SU-DHL-6 (cell line): ENCODE measurements at regions not wholly inside any gene's neighbourhood (a gene's known extent, or its start where the extent isn't known, plus 50 kb on each side); places are given as distances from the start of the nearest gene placed in this dataset.

Experiments
- EZH2phosphoT487 ChIP-seq: fragments of 200-600 bp; sonication (generic), shearing (Covaris generic); conservative IDR thresholded peaks from 2 replicates; pipeline ENCODE4 v1.6.1; 2018; ENCODE audit warnings: mild to moderate bottlenecking, antibody characterized with exemption, low read length, moderate library complexity, mixed read lengths
- TF ChIP-seq, protein P1 (sequence below): fragments of 200-600 bp; sonication (generic); IDR thresholded peaks from one replicate; pipeline ENCODE4 v1.5.1; 2017; ENCODE audit warnings: antibody characterized with exemption, mild to moderate bottlenecking, low read length, moderate library complexity; ENCODE audit not compliant: insufficient read depth, poor library complexity, severe bottlenecking

DNA sequence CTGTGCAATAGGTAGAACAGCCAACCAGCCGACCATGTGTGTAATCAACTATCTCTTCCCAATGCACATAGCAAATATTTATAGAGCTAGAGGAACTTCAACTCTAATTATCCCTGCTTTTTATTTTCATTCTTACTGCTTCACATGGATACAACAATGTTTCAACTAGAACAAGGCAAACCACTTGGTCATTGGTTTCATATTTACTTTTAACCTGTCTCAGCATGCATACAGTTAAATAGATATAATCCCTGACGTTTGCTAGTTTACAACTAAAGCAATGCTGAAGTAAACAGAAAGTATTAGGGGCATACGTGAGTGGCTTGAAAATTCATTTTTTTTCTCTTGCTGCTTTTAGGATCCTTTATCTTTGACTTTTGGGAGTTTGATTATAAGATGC lies 318.5 kb upstream of the MAP3K7 start:
- TF ChIP-seq, protein P1, sequence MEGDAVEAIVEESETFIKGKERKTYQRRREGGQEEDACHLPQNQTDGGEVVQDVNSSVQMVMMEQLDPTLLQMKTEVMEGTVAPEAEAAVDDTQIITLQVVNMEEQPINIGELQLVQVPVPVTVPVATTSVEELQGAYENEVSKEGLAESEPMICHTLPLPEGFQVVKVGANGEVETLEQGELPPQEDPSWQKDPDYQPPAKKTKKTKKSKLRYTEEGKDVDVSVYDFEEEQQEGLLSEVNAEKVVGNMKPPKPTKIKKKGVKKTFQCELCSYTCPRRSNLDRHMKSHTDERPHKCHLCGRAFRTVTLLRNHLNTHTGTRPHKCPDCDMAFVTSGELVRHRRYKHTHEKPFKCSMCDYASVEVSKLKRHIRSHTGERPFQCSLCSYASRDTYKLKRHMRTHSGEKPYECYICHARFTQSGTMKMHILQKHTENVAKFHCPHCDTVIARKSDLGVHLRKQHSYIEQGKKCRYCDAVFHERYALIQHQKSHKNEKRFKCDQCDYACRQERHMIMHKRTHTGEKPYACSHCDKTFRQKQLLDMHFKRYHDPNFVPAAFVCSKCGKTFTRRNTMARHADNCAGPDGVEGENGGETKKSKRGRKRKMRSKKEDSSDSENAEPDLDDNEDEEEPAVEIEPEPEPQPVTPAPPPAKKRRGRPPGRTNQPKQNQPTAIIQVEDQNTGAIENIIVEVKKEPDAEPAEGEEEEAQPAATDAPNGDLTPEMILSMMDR = no peak
- TF ChIP-seq EZH2phosphoT487 = no peak
